ENCODE measurements at regions not wholly inside any gene's neighbourhood (a gene's known extent, or its start where the extent isn't known, plus 50 kb on each side); places are given as distances from the start of the nearest gene placed in this dataset.

- no peak for TF ChIP-seq CTCF (IDR thresholded peaks at IDR 0.05; ENCODE audit: borderline replicate concordance, insufficient read depth, low read depth, low read length)
- no peak overlapping the region for H3K4me3 ChIP-seq (ENCODE audit: low read depth, low read length)
Observed at GRCh38 chr14:28272270-28272669, 494.3 kb upstream of the FOXG1 start.

DNA sequence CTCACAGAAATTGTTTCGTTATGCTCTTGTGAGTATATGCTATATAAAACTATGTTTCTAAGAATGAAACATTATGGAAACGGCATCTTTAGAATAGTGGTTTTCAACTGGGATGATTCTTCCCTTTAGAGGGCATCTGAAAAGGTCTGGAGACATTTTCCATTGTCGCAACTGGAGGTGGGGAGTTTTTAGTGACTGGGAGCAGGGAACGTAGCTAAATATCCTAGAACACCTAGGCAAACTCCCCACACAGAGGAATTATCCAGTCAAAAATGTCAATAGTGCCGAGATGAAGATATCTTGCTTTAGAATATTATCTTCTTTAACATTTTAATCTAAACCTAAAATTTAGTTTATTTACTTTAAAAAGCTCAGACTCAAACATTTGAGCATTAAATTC lies 486.1 kb upstream of the FOXG1 start:
- no peak overlapping the region for H3K4me3 ChIP-seq (ENCODE audit: low read depth, low read length)
- no peak for TF ChIP-seq CTCF (IDR thresholded peaks at IDR 0.05; ENCODE audit: borderline replicate concordance, insufficient read depth, low read depth, low read length)

DNA sequence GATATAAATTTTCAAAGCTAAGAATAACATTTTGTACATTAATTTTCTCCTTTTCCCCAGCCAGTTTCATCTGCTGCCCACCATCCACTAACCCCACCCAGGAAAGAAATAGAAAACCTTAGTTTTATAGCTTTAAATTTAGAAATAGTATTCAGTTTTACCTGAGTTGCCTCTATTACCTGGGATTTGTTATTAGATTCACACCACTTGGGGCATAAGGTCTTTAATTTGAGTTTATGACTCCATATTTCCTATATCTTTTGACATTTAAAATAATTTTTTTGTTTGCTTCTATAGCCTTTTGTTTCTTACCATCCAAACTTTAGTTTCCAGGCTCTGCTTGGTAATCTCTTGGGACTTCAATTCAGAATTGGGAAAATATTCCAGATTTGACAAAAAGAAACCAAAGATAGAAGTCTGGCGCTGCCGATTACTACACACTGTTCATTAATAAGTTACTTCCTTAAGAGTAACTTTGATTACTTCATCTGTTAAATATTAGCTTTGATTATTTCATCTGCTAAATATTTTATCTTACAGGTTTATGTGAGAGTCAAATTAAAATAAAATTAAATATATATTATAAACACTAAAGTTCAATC lies 485.5 kb upstream of the FOXG1 start:
- H3K4me3 ChIP-seq (ENCODE audit: low read depth, low read length): no peak overlapping the region
- TF ChIP-seq CTCF (IDR thresholded peaks at IDR 0.05; ENCODE audit: borderline replicate concordance, insufficient read depth, low read depth, low read length): no peak

DNA sequence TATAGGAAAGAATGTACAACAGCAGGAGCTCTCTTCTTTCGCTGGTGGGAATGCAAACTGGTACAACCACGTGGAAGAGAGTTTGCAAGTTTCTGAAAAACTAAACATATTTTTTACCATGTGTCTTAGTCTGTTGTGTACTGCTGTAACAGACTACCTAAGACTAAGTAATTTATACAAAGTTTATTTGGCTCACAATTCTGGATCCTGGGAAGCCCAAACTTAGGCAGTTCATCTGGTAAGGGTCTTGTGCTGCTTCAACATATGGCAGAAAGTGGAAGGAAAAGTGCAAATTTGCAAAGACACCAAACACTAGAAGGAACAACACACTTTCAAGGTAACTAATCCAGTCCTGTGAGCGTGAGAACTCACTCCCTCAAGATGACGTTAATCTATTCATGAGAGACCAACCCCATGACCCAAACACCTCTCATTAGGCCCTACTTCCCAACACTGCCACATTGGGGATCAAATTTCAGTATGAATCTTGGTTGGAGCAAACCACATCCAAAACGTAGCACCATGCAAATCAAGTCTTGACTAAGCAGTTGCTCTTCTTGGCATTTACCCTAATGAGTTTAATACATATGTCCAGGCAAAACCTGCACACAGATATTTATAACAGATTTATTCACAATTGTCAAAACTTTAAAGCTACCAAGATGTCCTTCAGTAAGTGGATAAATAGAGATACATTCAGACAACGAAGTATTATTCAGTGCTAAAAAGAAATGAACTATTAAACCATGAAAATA lies 481.9 kb upstream of the FOXG1 start:
- H3K4me3 ChIP-seq (ENCODE audit: low read depth, low read length): no peak overlapping the region
- TF ChIP-seq CTCF (IDR thresholded peaks at IDR 0.05; ENCODE audit: borderline replicate concordance, insufficient read depth, low read depth, low read length): no peak

DNA sequence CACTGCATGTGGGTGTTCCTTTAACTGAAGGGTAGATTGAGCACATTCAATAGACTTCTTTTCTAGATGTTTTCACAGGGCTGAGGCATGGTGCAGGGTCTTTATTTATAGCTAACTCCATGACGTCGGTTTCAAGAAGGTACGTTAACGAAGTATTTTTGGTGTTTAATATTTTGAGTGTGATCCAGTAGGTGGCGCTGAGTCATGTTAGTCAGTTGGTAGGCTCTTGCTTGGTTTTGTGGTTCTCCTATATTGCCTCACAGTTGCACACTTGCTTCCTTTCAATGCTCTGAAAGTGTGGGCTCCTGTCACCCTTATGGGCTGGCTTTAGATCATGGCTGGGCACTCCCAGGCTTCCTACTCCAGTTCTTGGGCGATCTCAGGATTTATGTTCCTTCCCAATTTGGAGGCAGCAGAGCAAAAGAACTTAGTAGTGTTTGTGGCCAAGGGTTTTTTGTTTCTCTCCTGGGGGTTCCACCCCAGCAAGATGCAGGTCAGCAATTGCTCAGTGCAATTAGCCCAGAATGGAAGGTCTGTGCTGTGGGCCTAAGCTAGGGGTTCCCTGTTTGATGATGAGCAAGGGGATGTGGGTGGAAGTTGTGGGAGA lies 471.6 kb upstream of the FOXG1 start:
- no peak for TF ChIP-seq CTCF (IDR thresholded peaks at IDR 0.05; ENCODE audit: borderline replicate concordance, insufficient read depth, low read depth, low read length)
- no peak overlapping the region for H3K4me3 ChIP-seq (ENCODE audit: low read depth, low read length)

DNA sequence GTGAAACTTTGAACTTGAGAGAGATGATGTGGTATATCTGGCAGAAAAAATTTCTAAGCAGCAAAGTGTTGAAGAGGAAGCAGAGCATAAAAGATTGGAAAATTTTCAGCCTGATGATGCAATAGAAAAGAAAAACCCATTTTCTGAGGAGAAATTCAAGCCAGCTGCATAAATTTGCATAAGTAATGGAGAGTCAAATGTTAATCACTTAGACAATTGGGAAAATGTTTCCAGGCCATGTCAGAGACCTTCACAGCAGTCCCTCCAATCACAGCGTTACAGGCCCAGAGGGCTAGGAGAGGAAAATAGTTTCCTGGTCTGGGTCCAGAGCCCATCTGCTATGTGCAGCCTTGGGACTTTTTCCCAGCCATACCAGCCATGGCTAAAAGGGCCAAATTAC lies 469.0 kb upstream of the FOXG1 start:
- TF ChIP-seq CTCF (IDR thresholded peaks at IDR 0.05; ENCODE audit: borderline replicate concordance, insufficient read depth, low read depth, low read length): no peak
- no peak overlapping the region for H3K4me3 ChIP-seq (ENCODE audit: low read depth, low read length)

- no peak for TF ChIP-seq CTCF (IDR thresholded peaks at IDR 0.05; ENCODE audit: borderline replicate concordance, insufficient read depth, low read depth, low read length)
Observed at GRCh38 chr14:28298156-28298555, 468.4 kb upstream of the FOXG1 start.

More at GRCh38 chr14:28298156-28298555, 468.4 kb upstream of the FOXG1 start:
- no peak overlapping the region for H3K4me3 ChIP-seq (ENCODE audit: low read depth, low read length)

Data from GM12875 (cell line).